GM12878 (cell line): ENCODE measurements at regions not wholly inside any gene's neighbourhood (a gene's known extent, or its start where the extent isn't known, plus 50 kb on each side); places are given as distances from the start of the nearest gene placed in this dataset.
A peak's percentile ranks its signal among the peaks of the same experiment; 100 is the strongest.

ENCODE experiments used
- ATAC-seq: fragments of 200-7000 bp; cut with Tn5 transposase; 3 replicates; pipeline ENCODE4 v1.9.1; 2020; ENCODE audit warnings: mild to moderate bottlenecking, moderate library complexity
- BruUV-seq: library from RNA; stranded (reverse); fragments of 400-500 nt; replicated peaks from 2 replicates; lab custom pipeline; 2021; lab: Mats Ljungman, UMichigan
- CTCF ChIA-PET: fragments of 300-600 bp; sonication (Branson Sonifier 250); formaldehyde crosslinking; extraction: SDS; loops from one replicate; lab custom pipeline; 2021; ENCODE audit warnings: inconsistent platforms; lab: Yijun Ruan, JAX
- POLR2A ChIA-PET: fragments of 350-600 bp; formaldehyde crosslinking; extraction: SDS; loops from one replicate; lab custom pipeline; 2021; ENCODE audit warnings: inconsistent platforms; lab: Charles Lee
- RAD21 ChIA-PET: fragments of 300-600 bp; sonication (Branson Sonifier 250); formaldehyde crosslinking; loops from one replicate; lab custom pipeline; 2023; ENCODE audit warnings: antibody characterized with exemption; ENCODE audit not compliant: unreplicated experiment; lab: Charles Lee
- SMC1A ChIA-PET: fragments of 300-600 bp; sonication (Branson Sonifier 250); formaldehyde crosslinking; loops from one replicate; lab custom pipeline; 2023; ENCODE audit not compliant: unreplicated experiment, uncharacterized antibody; lab: Charles Lee
- DNase-seq: peaks from one replicate; pipeline ENCODE4 v3.0.0-alpha.2; 2011; ENCODE audit warnings: low read depth, low spot score
- FAIRE-seq: peaks from 3 replicates; lab custom pipeline; 2011; peaks lifted over from hg19 to GRCh38; lab: Jason Lieb, UNC
- H2AFZ ChIP-seq: 2 replicates; pipeline ENCODE4 v1.6.0; 2011; ENCODE audit warnings: low read depth, low read length, control low read depth; ENCODE audit not compliant: control insufficient read depth
- H3K27ac ChIP-seq: 2 replicates; pipeline ENCODE4 v1.5.1; 2011; ENCODE audit warnings: control low read depth; ENCODE audit not compliant: control insufficient read depth, insufficient read depth
- H3K27me3 ChIP-seq, 2 experiments: replicated peaks in 1 of 2; 2 replicates each; pipeline versions ENCODE4 v1.6.0 to v1.6.1; 2011; ENCODE audit warnings: low read length in 1 of 2; ENCODE audit not compliant: control insufficient read depth in 2 of 2, insufficient read depth in 2 of 2
- H3K36me3 ChIP-seq, 2 experiments: 2 replicates each; pipeline ENCODE4 v1.5.1; 2011; ENCODE audit warnings: low read length in 1 of 2; ENCODE audit not compliant: control insufficient read depth in 2 of 2, insufficient read depth in 2 of 2
- H3K4me1 ChIP-seq: 2 replicates; pipeline ENCODE4 v1.6.1; 2011; ENCODE audit warnings: mild to moderate bottlenecking, low read length, moderate library complexity, mixed read lengths; ENCODE audit not compliant: control insufficient read depth, insufficient read depth
- H3K4me2 ChIP-seq: 2 replicates; pipeline ENCODE4 v1.6.0; 2011; ENCODE audit warnings: control low read depth; ENCODE audit not compliant: control insufficient read depth, insufficient read depth
- H3K4me3 ChIP-seq: fragments of 200-600 bp; sonication (generic); 2 replicates; pipeline ENCODE4 v1.5.1; 2016
- H3K79me2 ChIP-seq: 2 replicates; pipeline ENCODE4 v1.6.0; 2011; ENCODE audit warnings: low read length; ENCODE audit not compliant: control insufficient read depth, insufficient read depth
- H3K9ac ChIP-seq: 2 replicates; pipeline ENCODE4 v1.8.0; 2011; ENCODE audit warnings: low read length, control low read depth, mixed read lengths; ENCODE audit not compliant: control insufficient read depth, insufficient read depth
- H3K9me3 ChIP-seq: replicated peaks from 3 replicates; pipeline ENCODE4 v1.5.1; 2011; ENCODE audit warnings: mild to moderate bottlenecking, low read length; ENCODE audit not compliant: control insufficient read depth, insufficient read depth
- H4K20me1 ChIP-seq: 2 replicates; pipeline ENCODE4 v1.6.0; 2011; ENCODE audit not compliant: control insufficient read depth, insufficient read depth
- CTCF ChIP-seq, 3 experiments: IDR thresholded peaks in 2 of 3; conservative IDR thresholded peaks in 1 of 3; 2 replicates each; pipeline ENCODE4 v1.5.1; 2011; ENCODE audit warnings: low read depth in 3 of 3, low read length in 3 of 3, mild to moderate bottlenecking in 3 of 3, control low read depth in 2 of 3, moderate library complexity in 2 of 3, inconsistent platforms in 1 of 3, mixed read lengths in 1 of 3; ENCODE audit not compliant: control insufficient read depth in 2 of 3, insufficient read depth in 1 of 3; ENCODE audit errors: extremely low read depth in 1 of 3
- IKZF2 ChIP-seq, 2 experiments: fragments of 450-650 bp; IDR thresholded peaks; 2 replicates each; pipeline ENCODE4 v1.6.1; 2017; ENCODE audit warnings: mild to moderate bottlenecking in 2 of 2, moderate library complexity in 2 of 2
- STAT3 ChIP-seq: IDR thresholded peaks from 2 replicates; pipeline ENCODE4 v1.6.1; 2011; ENCODE audit warnings: low read depth, low read length, improper control_type of control experiment
- TCF7 ChIP-seq: IDR thresholded peaks from 2 replicates; pipeline ENCODE4 v1.6.1; 2014; ENCODE audit warnings: antibody characterized with exemption, borderline replicate concordance
- YY1 ChIP-seq: IDR thresholded peaks from 2 replicates; pipeline ENCODE4 v1.6.1; 2011; ENCODE audit warnings: low read depth, mild to moderate bottlenecking, low read length
- WGBS: methylation state at CpG from one replicate; pipeline ENCODE4 v1.1.6; 2016; ENCODE audit warnings: low lambda C conversion rate; ENCODE audit not compliant: insufficient replicate concordance, insufficient coverage; ENCODE audit errors: missing lambda C conversion rate; 5-methylcytosine and 5-hydroxymethylcytosine counted together
- in situ Hi-C: fragments of 300-500 bp; cut with MboI; formaldehyde crosslinking; loops from 9 replicates; pipeline ENCODE4 v1.14.3; 2018; ENCODE audit warnings: mixed read lengths
- intact Hi-C: fragments of 100-400 bp; cut with micrococcal nuclease; formaldehyde crosslinking; loops from one replicate; pipeline ENCODE4 v1.14.2; 2022; ENCODE audit not compliant: unreplicated experiment

- H3K4me1 ChIP-seq: peaks cover 30% of the 10 kb centered on the region
- H3K9me3 ChIP-seq: no peaks in the 10 kb centered on the region
- H3K9ac ChIP-seq: no peak overlapping the region
- intact Hi-C loops: no loop called here
- no peak for FAIRE-seq
- 97% methylated on average over 5 of the region's 5 CpGs for WGBS
- no peaks in the 10 kb centered on the region for H3K27me3 ChIP-seq
- H2AFZ ChIP-seq: no peak overlapping the region
- in situ Hi-C loops: no loop called here
- BruUV-seq: no TSS peak
- no peaks in the 10 kb centered on the region; the same call in 1 of the 2 replicates for H3K79me2 ChIP-seq
- SMC1A ChIA-PET: interaction anchor here (4.0 kb wide), 1 partner anchor 23 kb away, joined by 15 read pairs; no protein-coding TSS in a partner anchor
- TF ChIP-seq IKZF2 (IDR thresholded peaks at IDR 0.05) (no peak), STAT3 (no peak), YY1 (no peak), TCF7 (no peak), CTCF (IDR thresholded peaks at IDR 0.05 in 2 of 3, conservative IDR thresholded peaks at IDR 0.05 in 1 of 3; ENCODE audit: control insufficient read depth in 2 of 3, extremely low read depth in 1 of 3, insufficient read depth in 1 of 3, low read depth in 3 of 3, low read length in 3 of 3) (no peak)
- no peaks in the 10 kb centered on the region for H4K20me1 ChIP-seq
- CTCF ChIA-PET: no interaction called here
- H3K36me3 ChIP-seq: no peaks in the 10 kb centered on the region
- H3K4me2 ChIP-seq: no peak overlapping the region
- DNase-seq: no peak
- H3K4me3 ChIP-seq: no peak overlapping the region
- no peak for ATAC-seq
- POLR2A ChIA-PET: no interaction called here
- H3K27ac ChIP-seq: peak overlapping the region; percentile 21; the same call in 1 of the 2 replicates
- RAD21 ChIA-PET: interaction anchor here (1.1 kb wide), 1 partner anchor 9 kb away, joined by 3 read pairs; no protein-coding TSS in a partner anchor
Measured at GRCh38 chr5:160496784-160497183, 75.1 kb downstream of the PTTG1 start.
